ENCODE measurements at regions not wholly inside any gene's neighbourhood (a gene's known extent, or its start where the extent isn't known, plus 50 kb on each side); places are given as distances from the start of the nearest gene placed in this dataset.
A peak's percentile ranks its signal among the peaks of the same experiment; 100 is the strongest.

GRCh38 chr12:4843907-4844306, 65.8 kb upstream of the KCNA1 start:
- Mint-ChIP-seq H3K4me3 (ENCODE audit: unreplicated experiment) (no peak overlapping the region), H3K27me3 (ENCODE audit: unreplicated experiment) (peaks cover 7% of the 10 kb centered on the region), H3K27ac (ENCODE audit: unreplicated experiment) (no peak overlapping the region), H3K4me1 (ENCODE audit: unreplicated experiment) (no peaks in the 10 kb centered on the region), H3K36me3 (ENCODE audit: unreplicated experiment) (no peaks in the 10 kb centered on the region), H3K9me3 (ENCODE audit: unreplicated experiment) (no peaks in the 10 kb centered on the region)
- no peak for TF ChIP-seq CTCF (IDR thresholded peaks at IDR 0.05)
- DNase-seq (ENCODE audit: extremely low spot score, unreplicated experiment), result no peak

- Mint-ChIP-seq H3K9me3 (ENCODE audit: unreplicated experiment) (no peaks in the 10 kb centered on the region), H3K27ac (ENCODE audit: unreplicated experiment) (no peak overlapping the region), H3K4me1 (ENCODE audit: unreplicated experiment) (no peaks in the 10 kb centered on the region), H3K4me3 (ENCODE audit: unreplicated experiment) (no peak overlapping the region), H3K36me3 (ENCODE audit: unreplicated experiment) (no peaks in the 10 kb centered on the region), H3K27me3 (ENCODE audit: unreplicated experiment) (peaks cover 1% of the 10 kb centered on the region)
- DNase-seq (ENCODE audit: extremely low spot score, unreplicated experiment), result no peak
- TF ChIP-seq CTCF (IDR thresholded peaks at IDR 0.05), result no peak
Measured at GRCh38 chr12:4847713-4848112, 62.0 kb upstream of the KCNA1 start.

DNA sequence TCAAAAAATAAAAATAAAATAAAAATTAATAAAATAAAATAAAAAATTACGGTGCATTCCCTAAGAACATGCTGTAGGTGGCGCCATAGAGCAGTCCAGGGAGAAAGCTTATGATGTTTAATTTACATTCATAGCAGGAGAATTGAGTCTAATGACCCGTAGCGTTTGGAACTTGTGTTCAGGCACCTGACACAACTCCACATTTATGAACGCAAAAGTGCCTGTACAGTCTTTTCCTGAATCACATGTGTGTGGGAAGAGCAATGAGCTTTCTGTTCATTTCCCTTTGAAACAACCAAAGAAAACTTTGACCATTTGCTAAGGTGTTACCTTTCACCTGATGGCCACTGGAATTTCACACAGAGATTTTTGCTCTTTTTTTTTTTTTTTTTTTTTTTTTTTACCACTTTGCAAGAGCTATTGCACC, 60.6 kb upstream of the KCNA1 start:
- H3K4me1 Mint-ChIP-seq (ENCODE audit: unreplicated experiment), result no peaks in the 10 kb centered on the region
- no peaks in the 10 kb centered on the region for H3K27me3 Mint-ChIP-seq (ENCODE audit: unreplicated experiment)
- H3K36me3 Mint-ChIP-seq (ENCODE audit: unreplicated experiment), result no peaks in the 10 kb centered on the region
- H3K27ac Mint-ChIP-seq (ENCODE audit: unreplicated experiment), result no peak overlapping the region
- TF ChIP-seq CTCF (IDR thresholded peaks at IDR 0.05), result peak; percentile 79
- H3K9me3 Mint-ChIP-seq (ENCODE audit: unreplicated experiment), result no peaks in the 10 kb centered on the region
- H3K4me3 Mint-ChIP-seq (ENCODE audit: unreplicated experiment), result no peak overlapping the region
- peak; percentile 38 for DNase-seq (ENCODE audit: extremely low spot score, unreplicated experiment)

- Mint-ChIP-seq H3K9me3 (ENCODE audit: unreplicated experiment) (no peaks in the 10 kb centered on the region), H3K4me1 (ENCODE audit: unreplicated experiment) (no peaks in the 10 kb centered on the region), H3K36me3 (ENCODE audit: unreplicated experiment) (no peaks in the 10 kb centered on the region), H3K27me3 (ENCODE audit: unreplicated experiment) (no peaks in the 10 kb centered on the region), H3K27ac (ENCODE audit: unreplicated experiment) (no peak overlapping the region), H3K4me3 (ENCODE audit: unreplicated experiment) (no peak overlapping the region)
- peak; percentile 77 for DNase-seq (ENCODE audit: extremely low spot score, unreplicated experiment)
- no peak for TF ChIP-seq CTCF (IDR thresholded peaks at IDR 0.05)
Measured at GRCh38 chr12:4849795-4850345, 59.8 kb upstream of the KCNA1 start.

GRCh38 chr12:4850857-4851380, 58.8 kb upstream of the KCNA1 start:
- Mint-ChIP-seq H3K36me3 (ENCODE audit: unreplicated experiment) (no peaks in the 10 kb centered on the region), H3K27me3 (ENCODE audit: unreplicated experiment) (peaks cover 4% of the 10 kb centered on the region), H3K27ac (ENCODE audit: unreplicated experiment) (no peak overlapping the region), H3K4me1 (ENCODE audit: unreplicated experiment) (no peaks in the 10 kb centered on the region), H3K9me3 (ENCODE audit: unreplicated experiment) (no peaks in the 10 kb centered on the region), H3K4me3 (ENCODE audit: unreplicated experiment) (no peak overlapping the region)
- no peak for TF ChIP-seq CTCF (IDR thresholded peaks at IDR 0.05)
- DNase-seq (ENCODE audit: extremely low spot score, unreplicated experiment), result peak; percentile 63

Data from osteocyte (in vitro differentiated cells).